ENCODE measurements at regions not wholly inside any gene's neighbourhood (a gene's known extent, or its start where the extent isn't known, plus 50 kb on each side); places are given as distances from the start of the nearest gene placed in this dataset.

GRCh38 chr10:47190301-47190700 is 109.7 kb upstream of the GDF10 start:
- Histone ChIP-seq H3K4me1 (ENCODE audit: insufficient read depth, low read length) (no peaks in the 10 kb centered on the region), H3K9me3 (ENCODE audit: control insufficient read depth in 1 of 2, low read length in 2 of 2) (no peaks in the 10 kb centered on the region), H3K4me3 (ENCODE audit: low read length in 2 of 2) (no peak overlapping the region), H3K27ac (ENCODE audit: low read depth, low read length) (no peak overlapping the region), H3K36me3 (ENCODE audit: insufficient read depth, low read length) (no peaks in the 10 kb centered on the region), H3K27me3 (ENCODE audit: insufficient read depth, low read length) (no peaks in the 10 kb centered on the region)
- intact Hi-C loops (cut with micrococcal nuclease) = no loop called here
- Mint-ChIP-seq H3K4me3 (no peak overlapping the region), H3K9me3 (peaks cover 0 to 3% (median 0%) of the 10 kb centered on the region in 8 donors), H3K27me3 (no peaks in the 10 kb centered on the region), H3K36me3 (no peaks in the 10 kb centered on the region), H3K27ac (no peak overlapping the region), H3K4me1 (peaks cover 2 to 15% (median 5%) of the 10 kb centered on the region in 4 donors)
- CTCF ChIA-PET (ENCODE audit: partially characterized antibody) = interaction anchor here (1.3 kb wide), 1 partner anchor 27 kb away, joined by 3 read pairs; no protein-coding TSS in a partner anchor
- no peak for DNase-seq
- POLR2A ChIA-PET (ENCODE audit: partially characterized antibody) = interaction anchor here (1.0 kb wide), 1 partner anchor 16 kb away, joined by 3 read pairs; no protein-coding TSS in a partner anchor

DNA sequence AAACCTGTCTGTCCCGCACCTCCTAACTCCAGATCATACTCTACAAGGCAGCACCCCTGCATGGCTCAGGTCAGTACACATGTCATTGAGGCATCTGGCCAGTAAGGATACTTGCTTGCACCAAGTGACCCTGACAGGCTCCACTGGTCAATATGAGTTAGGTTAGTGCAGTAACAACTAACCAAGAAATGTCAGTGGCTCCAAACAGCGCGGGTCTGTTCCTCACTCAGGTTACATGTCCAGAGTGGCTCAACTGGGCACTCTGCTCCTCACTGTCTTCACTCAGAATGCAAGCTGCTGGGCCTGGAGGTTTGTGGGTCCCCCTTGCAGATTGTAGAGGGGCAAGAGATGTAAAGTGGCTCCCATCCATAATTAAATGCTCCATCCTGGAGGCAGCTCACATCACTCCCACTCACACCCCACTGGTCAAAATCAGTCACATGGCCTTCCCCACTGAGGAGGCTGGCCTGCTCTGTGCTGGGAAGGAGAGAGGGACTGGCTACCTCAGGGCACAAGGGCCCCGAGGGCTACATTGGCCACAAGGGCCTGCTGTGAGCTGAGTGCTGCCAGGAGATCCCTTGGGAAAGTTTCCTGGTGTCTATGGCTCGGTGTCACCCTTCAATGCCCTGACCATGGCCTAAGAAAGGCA is 109.1 kb upstream of the GDF10 start:
- POLR2A ChIA-PET (ENCODE audit: partially characterized antibody) = no interaction called here

GRCh38 chr10:47192273-47192672 is 107.7 kb upstream of the GDF10 start:
- H3K27ac Mint-ChIP-seq = no peak overlapping the region
- intact Hi-C loops (cut with micrococcal nuclease) = no loop called here
- POLR2A ChIA-PET (ENCODE audit: partially characterized antibody) = interaction anchor here (1.1 kb wide), 1 partner anchor 26 kb away, joined by 3 read pairs; no protein-coding TSS in a partner anchor

More for the DNA sequence above, 109.1 kb upstream of the GDF10 start:
- H3K27ac ChIP-seq (ENCODE audit: low read depth, low read length) = no peak overlapping the region
- H3K27me3 ChIP-seq (ENCODE audit: insufficient read depth, low read length) = no peaks in the 10 kb centered on the region
- DNase-seq = no peak
- CTCF ChIA-PET (ENCODE audit: partially characterized antibody) = interaction anchor here (1.3 kb wide), 1 partner anchor 26 kb away, joined by 3 read pairs; no protein-coding TSS in a partner anchor
- H3K9me3 Mint-ChIP-seq = peaks cover 0 to 3% (median 0%) of the 10 kb centered on the region in 8 donors
- no peak overlapping the region for H3K4me3 Mint-ChIP-seq
- intact Hi-C loops (cut with micrococcal nuclease) = no loop called here
- H3K4me1 ChIP-seq (ENCODE audit: insufficient read depth, low read length) = peaks cover 5% of the 10 kb centered on the region
- no peaks in the 10 kb centered on the region for H3K36me3 Mint-ChIP-seq
- H3K4me1 Mint-ChIP-seq = peaks cover 7 to 20% (median 11%) of the 10 kb centered on the region in 4 donors
- H3K4me3 ChIP-seq (ENCODE audit: low read length in 2 of 2) = no peak overlapping the region
- H3K27me3 Mint-ChIP-seq = no peaks in the 10 kb centered on the region
- H3K9me3 ChIP-seq (ENCODE audit: control insufficient read depth in 1 of 2, low read length in 2 of 2) = no peaks in the 10 kb centered on the region
- no peaks in the 10 kb centered on the region for H3K36me3 ChIP-seq (ENCODE audit: insufficient read depth, low read length)
- no peak overlapping the region for H3K27ac Mint-ChIP-seq

GRCh38 chr10:47193666-47194065 is 106.3 kb upstream of the GDF10 start:
- Mint-ChIP-seq H3K4me1 (peaks cover 7 to 14% (median 11%) of the 10 kb centered on the region in 4 donors), H3K9me3 (peaks cover 0 to 3% (median 0%) of the 10 kb centered on the region in 8 donors), H3K36me3 (no peaks in the 10 kb centered on the region), H3K27ac (peak overlapping the region in 2 of 7 donors; percentile 7 to 9), H3K27me3 (no peaks in the 10 kb centered on the region), H3K4me3 (no peak overlapping the region)
- CTCF ChIA-PET (ENCODE audit: partially characterized antibody) = no interaction called here
- Histone ChIP-seq H3K27ac (ENCODE audit: low read depth, low read length) (no peak overlapping the region), H3K36me3 (ENCODE audit: insufficient read depth, low read length) (no peaks in the 10 kb centered on the region), H3K4me3 (ENCODE audit: low read length in 2 of 2) (no peak overlapping the region), H3K9me3 (ENCODE audit: control insufficient read depth in 1 of 2, low read length in 2 of 2) (no peaks in the 10 kb centered on the region), H3K27me3 (ENCODE audit: insufficient read depth, low read length) (no peaks in the 10 kb centered on the region), H3K4me1 (ENCODE audit: insufficient read depth, low read length) (peaks cover 5% of the 10 kb centered on the region)
- DNase-seq = no peak
- POLR2A ChIA-PET (ENCODE audit: partially characterized antibody) = no interaction called here
- intact Hi-C loops (cut with micrococcal nuclease) = no loop called here

More at GRCh38 chr10:47192273-47192672, 107.7 kb upstream of the GDF10 start:
- no peak overlapping the region for H3K27ac ChIP-seq (ENCODE audit: low read depth, low read length)
- no peaks in the 10 kb centered on the region for H3K36me3 ChIP-seq (ENCODE audit: insufficient read depth, low read length)
- no peak for DNase-seq
- H3K36me3 Mint-ChIP-seq = no peaks in the 10 kb centered on the region
- no peaks in the 10 kb centered on the region for H3K27me3 Mint-ChIP-seq
- H3K9me3 Mint-ChIP-seq = peaks cover 0 to 3% (median 0%) of the 10 kb centered on the region in 8 donors
- H3K9me3 ChIP-seq (ENCODE audit: control insufficient read depth in 1 of 2, low read length in 2 of 2) = no peaks in the 10 kb centered on the region
- H3K27me3 ChIP-seq (ENCODE audit: insufficient read depth, low read length) = no peaks in the 10 kb centered on the region
- CTCF ChIA-PET (ENCODE audit: partially characterized antibody) = interaction anchor here (1.2 kb wide), 1 partner anchor 13 kb away, joined by 3 read pairs; no protein-coding TSS in a partner anchor
- no peak overlapping the region for H3K4me3 Mint-ChIP-seq
- H3K4me1 Mint-ChIP-seq = peaks cover 7 to 20% (median 11%) of the 10 kb centered on the region in 4 donors
- H3K4me3 ChIP-seq (ENCODE audit: low read length in 2 of 2) = no peak overlapping the region
- peaks cover 5% of the 10 kb centered on the region for H3K4me1 ChIP-seq (ENCODE audit: insufficient read depth, low read length)

- Mint-ChIP-seq H3K27me3 (no peaks in the 10 kb centered on the region), H3K27ac (peak overlapping the region in 1 of 7 donors; percentile 38), H3K4me1 (peaks cover 7 to 14% (median 11%) of the 10 kb centered on the region in 4 donors), H3K4me3 (peak overlapping the region in 5 of 8 donors; percentile 2 to 53 (median 42)), H3K36me3 (no peaks in the 10 kb centered on the region), H3K9me3 (peaks cover 0 to 3% (median 0%) of the 10 kb centered on the region in 8 donors)
- intact Hi-C loops (cut with micrococcal nuclease) = no loop called here
- Histone ChIP-seq H3K4me3 (ENCODE audit: low read length in 2 of 2) (no peak overlapping the region), H3K9me3 (ENCODE audit: control insufficient read depth in 1 of 2, low read length in 2 of 2) (no peaks in the 10 kb centered on the region), H3K27me3 (ENCODE audit: insufficient read depth, low read length) (no peaks in the 10 kb centered on the region), H3K36me3 (ENCODE audit: insufficient read depth, low read length) (no peaks in the 10 kb centered on the region), H3K27ac (ENCODE audit: low read depth, low read length) (no peak overlapping the region), H3K4me1 (ENCODE audit: insufficient read depth, low read length) (peaks cover 5% of the 10 kb centered on the region)
- POLR2A ChIA-PET (ENCODE audit: partially characterized antibody) = no interaction called here
- DNase-seq = no peak
- CTCF ChIA-PET (ENCODE audit: partially characterized antibody) = no interaction called here
Observed at GRCh38 chr10:47195274-47195885, 104.6 kb upstream of the GDF10 start.

DNA sequence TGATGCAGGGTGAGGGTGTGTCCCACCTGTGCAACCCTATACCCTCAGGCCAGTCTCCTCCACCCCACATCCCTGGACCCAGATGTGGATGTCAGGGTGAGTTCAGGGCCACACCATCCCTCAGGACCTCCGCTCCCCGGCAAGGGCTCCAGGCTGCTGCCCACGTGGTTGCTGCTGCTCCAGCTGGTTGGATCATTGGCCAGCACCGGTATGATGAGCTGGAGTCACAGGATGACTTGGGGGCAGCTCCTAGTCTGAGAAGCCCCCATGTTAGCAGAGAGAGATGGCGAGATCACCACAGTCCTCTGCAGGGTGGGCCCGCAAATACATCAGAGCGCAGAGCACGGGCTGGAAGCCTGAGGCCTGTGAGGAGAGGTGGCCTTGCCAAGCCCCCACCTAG is 103.3 kb upstream of the GDF10 start:
- H3K27me3 ChIP-seq (ENCODE audit: insufficient read depth, low read length) = no peaks in the 10 kb centered on the region
- H3K36me3 Mint-ChIP-seq = no peaks in the 10 kb centered on the region
- H3K9me3 Mint-ChIP-seq = peaks cover 0 to 2% (median under 1%) of the 10 kb centered on the region in 8 donors
- peaks cover 5% of the 10 kb centered on the region for H3K4me1 ChIP-seq (ENCODE audit: insufficient read depth, low read length)
- no peak overlapping the region for H3K4me3 ChIP-seq (ENCODE audit: low read length in 2 of 2)
- no peak overlapping the region for H3K27ac Mint-ChIP-seq
- H3K36me3 ChIP-seq (ENCODE audit: insufficient read depth, low read length) = no peaks in the 10 kb centered on the region
- H3K4me1 Mint-ChIP-seq = peaks cover 7 to 14% (median 11%) of the 10 kb centered on the region in 4 donors
- no peak overlapping the region for H3K4me3 Mint-ChIP-seq
- H3K9me3 ChIP-seq (ENCODE audit: control insufficient read depth in 1 of 2, low read length in 2 of 2) = no peaks in the 10 kb centered on the region
- intact Hi-C loops (cut with micrococcal nuclease) = no loop called here
- no peak for DNase-seq
- POLR2A ChIA-PET (ENCODE audit: partially characterized antibody) = no interaction called here
- CTCF ChIA-PET (ENCODE audit: partially characterized antibody) = no interaction called here
- no peaks in the 10 kb centered on the region for H3K27me3 Mint-ChIP-seq
- no peak overlapping the region for H3K27ac ChIP-seq (ENCODE audit: low read depth, low read length)

GRCh38 chr10:47198221-47198620 is 101.8 kb upstream of the GDF10 start:
- Mint-ChIP-seq H3K27me3 (no peaks in the 10 kb centered on the region), H3K4me1 (peaks cover 10 to 16% (median 11%) of the 10 kb centered on the region in 4 donors), H3K9me3 (peaks cover 0 to 2% (median 0%) of the 10 kb centered on the region in 8 donors), H3K36me3 (no peaks in the 10 kb centered on the region), H3K27ac (no peak overlapping the region), H3K4me3 (no peak overlapping the region)
- H3K27ac ChIP-seq (ENCODE audit: low read depth, low read length) = no peak overlapping the region
- POLR2A ChIA-PET (ENCODE audit: partially characterized antibody) = no interaction called here
- no peak for DNase-seq
- intact Hi-C loops (cut with micrococcal nuclease) = no loop called here
- no peak overlapping the region for H3K4me3 ChIP-seq (ENCODE audit: low read length in 2 of 2)
- H3K36me3 ChIP-seq (ENCODE audit: insufficient read depth, low read length) = no peaks in the 10 kb centered on the region
- CTCF ChIA-PET (ENCODE audit: partially characterized antibody) = no interaction called here
- H3K9me3 ChIP-seq (ENCODE audit: control insufficient read depth in 1 of 2, low read length in 2 of 2) = no peaks in the 10 kb centered on the region
- H3K4me1 ChIP-seq (ENCODE audit: insufficient read depth, low read length) = peaks cover 5% of the 10 kb centered on the region
- H3K27me3 ChIP-seq (ENCODE audit: insufficient read depth, low read length) = no peaks in the 10 kb centered on the region

Data from CD4-positive, alpha-beta memory T cell (primary cell).